Effector memory CD8-positive, alpha-beta T cell (primary cell): ENCODE measurements at regions not wholly inside any gene's neighbourhood (a gene's known extent, or its start where the extent isn't known, plus 50 kb on each side); places are given as distances from the start of the nearest gene placed in this dataset.
A peak's percentile ranks its signal among the peaks of the same experiment; 100 is the strongest.
"Not testable (repeated sequence)": the region's sequence is repeated elsewhere in the genome, so short reads cannot be mapped to it uniquely, and the experiment has no call there.

ENCODE experiments used
- ATAC-seq: fragments of 150-1000 bp; cut with Tn5 transposase; replicated peaks from 2 replicates; pipeline ENCODE4 v1.10.0; 2021; ENCODE audit warnings: mild to moderate bottlenecking, moderate library complexity
- DNase-seq, 3 experiments: peaks; one replicate each; pipeline ENCODE4 v3.0.0; 2021
- H3K27ac Mint-ChIP-seq, 2 donors: one replicate each; pipeline ENCODE4 v1.8.0; 2022; ENCODE audit warnings: mild to moderate bottlenecking in 2 of 2, mixed read lengths in 2 of 2, moderate library complexity in 2 of 2
- H3K27me3 Mint-ChIP-seq, 2 donors: one replicate each; pipeline ENCODE4 v1.8.0; 2022; ENCODE audit warnings: mixed read lengths in 2 of 2
- H3K36me3 Mint-ChIP-seq: one replicate; pipeline ENCODE4 v1.8.0; 2022; ENCODE audit warnings: mild to moderate bottlenecking, moderate library complexity, mixed read lengths; ENCODE audit not compliant: insufficient read depth
- H3K4me1 Mint-ChIP-seq, 2 donors: one replicate each; pipeline ENCODE4 v1.8.0; 2022; ENCODE audit warnings: low read depth in 2 of 2, mixed read lengths in 2 of 2
- H3K4me3 Mint-ChIP-seq, 2 donors: one replicate each; pipeline ENCODE4 v1.8.0; 2022; ENCODE audit warnings: mild to moderate bottlenecking in 2 of 2, mixed read lengths in 2 of 2, moderate library complexity in 2 of 2
- H3K9me3 Mint-ChIP-seq, 2 donors: one replicate each; pipeline ENCODE4 v1.8.0; 2022; ENCODE audit warnings: mixed read lengths in 2 of 2

GRCh38 chr1:221045151-221045550, 165.9 kb downstream of the HLX start:
- Mint-ChIP-seq H3K36me3 (no peaks in the 10 kb centered on the region), H3K27me3 (peaks cover 0 to 20% of the 10 kb centered on the region in 2 donors), H3K4me1 (no peaks in the 10 kb centered on the region), H3K9me3 (peaks cover 7 to 22% of the 10 kb centered on the region in 2 donors), H3K27ac (no peak overlapping the region), H3K4me3 (no peak overlapping the region)
- DNase-seq, result no peak
- ATAC-seq, result no peak

- Mint-ChIP-seq H3K27me3 (peaks cover 0 to 20% of the 10 kb centered on the region in 2 donors), H3K9me3 (peaks cover 10 to 24% of the 10 kb centered on the region in 2 donors), H3K4me3 (no peak overlapping the region), H3K27ac (no peak overlapping the region), H3K36me3 (no peaks in the 10 kb centered on the region), H3K4me1 (no peaks in the 10 kb centered on the region)
- ATAC-seq (peak; percentile 31), DNase-seq (no peak)
These were observed 166.9 kb downstream of the HLX start for GRCh38 chr1:221045842-221046831.

DNA sequence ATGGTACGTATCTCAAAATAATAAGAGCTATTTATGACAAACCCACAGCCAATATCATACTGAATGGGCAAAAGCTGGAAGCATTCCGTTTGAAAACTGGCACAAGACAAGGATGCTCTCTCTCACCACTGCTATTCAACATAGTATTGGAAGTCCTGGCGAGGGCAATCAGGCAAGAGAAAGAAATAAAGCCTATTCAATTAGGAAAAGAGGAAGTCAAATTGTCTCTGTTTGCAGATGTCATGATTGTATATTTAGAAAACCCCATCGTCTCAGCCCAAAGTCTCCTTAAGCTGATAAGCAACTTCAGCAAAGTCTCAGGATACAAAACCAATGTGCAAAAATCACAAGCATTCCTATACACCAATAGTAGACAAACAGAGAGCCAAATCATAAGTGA, 172.1 kb downstream of the HLX start:
- not testable (repeated sequence) for ATAC-seq, H3K4me1 Mint-ChIP-seq, H3K27ac Mint-ChIP-seq, H3K36me3 Mint-ChIP-seq, DNase-seq, H3K4me3 Mint-ChIP-seq
- H3K27me3 Mint-ChIP-seq, result peaks cover 0 to 13% of the 10 kb centered on the region in 2 donors
- peaks cover 13 to 24% of the 10 kb centered on the region in 2 donors for H3K9me3 Mint-ChIP-seq

DNA sequence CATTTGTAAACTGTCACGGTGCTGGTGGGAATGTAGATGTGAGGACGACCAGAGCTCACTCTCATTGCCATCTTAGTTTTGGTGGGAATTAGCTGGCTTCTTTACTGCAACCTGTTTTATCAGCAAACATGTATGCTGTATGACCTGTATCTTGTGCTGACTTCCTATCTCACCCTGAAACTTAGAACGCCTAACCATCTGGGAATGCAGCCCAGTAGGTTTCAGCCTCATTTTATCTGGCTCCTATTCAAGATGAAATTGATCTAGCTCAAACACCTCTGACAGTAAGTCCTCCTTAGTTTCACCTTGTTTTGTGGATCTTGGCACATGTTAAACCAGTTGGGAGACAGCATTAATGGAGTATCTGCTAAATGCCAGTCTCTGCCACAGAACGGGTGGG, 174.6 kb downstream of the HLX start:
- H3K36me3 Mint-ChIP-seq, result no peaks in the 10 kb centered on the region
- ATAC-seq, result no peak

GRCh38 chr1:221059506-221059905, 180.3 kb downstream of the HLX start:
- Mint-ChIP-seq H3K9me3 (peaks cover 0 to 4% of the 10 kb centered on the region in 2 donors), H3K27ac (no peak overlapping the region), H3K36me3 (no peaks in the 10 kb centered on the region), H3K27me3 (no peaks in the 10 kb centered on the region), H3K4me3 (no peak overlapping the region), H3K4me1 (no peaks in the 10 kb centered on the region)
- no peak for ATAC-seq
- no peak for DNase-seq

More for the DNA sequence above, 174.6 kb downstream of the HLX start:
- Mint-ChIP-seq H3K4me3 (no peak overlapping the region), H3K27ac (no peak overlapping the region), H3K9me3 (peaks cover 13 to 14% of the 10 kb centered on the region in 2 donors), H3K4me1 (no peaks in the 10 kb centered on the region), H3K27me3 (peaks cover 0 to 2% of the 10 kb centered on the region in 2 donors)
- no peak for DNase-seq

DNA sequence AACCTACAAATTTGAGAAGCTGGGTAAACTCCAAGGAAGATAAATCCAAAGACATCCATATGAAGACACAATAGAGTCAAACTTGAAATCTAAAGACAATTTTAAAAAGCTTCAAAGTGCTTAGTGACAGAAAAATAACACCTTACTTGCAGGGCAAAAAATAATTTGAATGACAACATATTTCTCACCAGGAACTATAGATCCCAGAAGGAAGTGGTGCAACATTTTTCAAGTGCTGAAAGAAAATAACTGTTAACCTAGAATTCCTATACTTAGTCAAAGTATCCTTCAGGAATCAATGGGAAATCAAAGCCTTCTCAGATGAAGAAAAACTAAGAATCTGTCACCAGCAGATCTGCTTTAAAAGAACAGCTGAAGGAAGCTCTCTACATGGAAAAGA, 184.4 kb downstream of the HLX start:
- H3K9me3 Mint-ChIP-seq, result no peaks in the 10 kb centered on the region
- H3K27me3 Mint-ChIP-seq, result no peaks in the 10 kb centered on the region
- H3K4me3 Mint-ChIP-seq, result no peak overlapping the region
- H3K4me1 Mint-ChIP-seq, result no peaks in the 10 kb centered on the region
- DNase-seq (no peak), ATAC-seq (no peak)
- no peak overlapping the region for H3K27ac Mint-ChIP-seq
- H3K36me3 Mint-ChIP-seq, result no peaks in the 10 kb centered on the region

GRCh38 chr1:221066351-221067001, 187.2 kb downstream of the HLX start:
- DNase-seq (no peak), ATAC-seq (no peak)
- H3K27ac Mint-ChIP-seq, result no peak overlapping the region
- H3K36me3 Mint-ChIP-seq, result no peaks in the 10 kb centered on the region
- H3K27me3 Mint-ChIP-seq, result no peaks in the 10 kb centered on the region
- H3K4me1 Mint-ChIP-seq, result no peaks in the 10 kb centered on the region
- no peak overlapping the region for H3K4me3 Mint-ChIP-seq
- H3K9me3 Mint-ChIP-seq, result peaks cover 0 to 3% of the 10 kb centered on the region in 2 donors

GRCh38 chr1:221067721-221068120, 188.5 kb downstream of the HLX start:
- no peak for DNase-seq
- no peaks in the 10 kb centered on the region for H3K4me1 Mint-ChIP-seq
- H3K27me3 Mint-ChIP-seq, result no peaks in the 10 kb centered on the region
- no peak for ATAC-seq
- no peaks in the 10 kb centered on the region for H3K36me3 Mint-ChIP-seq
- H3K27ac Mint-ChIP-seq, result no peak overlapping the region
- peaks cover 0 to 3% of the 10 kb centered on the region in 2 donors for H3K9me3 Mint-ChIP-seq
- H3K4me3 Mint-ChIP-seq, result no peak overlapping the region

- DNase-seq (no peak), ATAC-seq (no peak)
- peaks cover 0 to 3% of the 10 kb centered on the region in 2 donors for H3K9me3 Mint-ChIP-seq
- no peaks in the 10 kb centered on the region for H3K4me1 Mint-ChIP-seq
- no peaks in the 10 kb centered on the region for H3K27me3 Mint-ChIP-seq
- H3K27ac Mint-ChIP-seq, result no peak overlapping the region
- H3K4me3 Mint-ChIP-seq, result no peak overlapping the region
- H3K36me3 Mint-ChIP-seq, result no peaks in the 10 kb centered on the region
These were observed 190.1 kb downstream of the HLX start for GRCh38 chr1:221069178-221069903.

DNA sequence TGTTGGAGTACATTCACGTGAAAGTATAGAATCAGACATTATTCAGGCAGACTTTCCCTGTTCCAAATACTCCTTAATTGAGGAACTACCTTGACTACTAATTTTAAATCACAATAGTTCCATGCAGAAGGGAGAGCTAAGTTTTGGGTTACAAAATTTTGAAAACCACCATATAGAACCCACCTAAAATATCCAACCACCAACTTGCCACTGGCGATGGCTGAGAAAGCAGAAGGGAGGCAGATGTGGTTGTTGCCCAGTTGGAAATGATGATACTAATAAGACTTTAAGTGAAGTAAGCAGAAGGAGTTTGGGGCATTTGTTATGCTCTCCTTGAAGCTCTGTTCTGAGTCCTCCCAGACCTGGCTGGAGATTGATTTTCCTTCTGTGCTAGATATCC, 190.7 kb downstream of the HLX start:
- ATAC-seq (no peak), DNase-seq (no peak)
- Mint-ChIP-seq H3K4me3 (no peak overlapping the region), H3K27me3 (no peaks in the 10 kb centered on the region), H3K4me1 (no peaks in the 10 kb centered on the region), H3K36me3 (no peaks in the 10 kb centered on the region), H3K9me3 (peaks cover 0 to 3% of the 10 kb centered on the region in 2 donors), H3K27ac (no peak overlapping the region)

GRCh38 chr1:221071777-221072176, 192.5 kb downstream of the HLX start:
- Mint-ChIP-seq H3K4me1 (no peaks in the 10 kb centered on the region), H3K36me3 (no peaks in the 10 kb centered on the region), H3K4me3 (no peak overlapping the region), H3K27ac (no peak overlapping the region), H3K27me3 (no peaks in the 10 kb centered on the region), H3K9me3 (peaks cover 0 to 3% of the 10 kb centered on the region in 2 donors)
- ATAC-seq (no peak), DNase-seq (no peak)

GRCh38 chr1:221072214-221072613, 193.0 kb downstream of the HLX start:
- H3K9me3 Mint-ChIP-seq, result peaks cover 0 to 3% of the 10 kb centered on the region in 2 donors
- no peaks in the 10 kb centered on the region for H3K4me1 Mint-ChIP-seq
- H3K4me3 Mint-ChIP-seq, result no peak overlapping the region

DNA sequence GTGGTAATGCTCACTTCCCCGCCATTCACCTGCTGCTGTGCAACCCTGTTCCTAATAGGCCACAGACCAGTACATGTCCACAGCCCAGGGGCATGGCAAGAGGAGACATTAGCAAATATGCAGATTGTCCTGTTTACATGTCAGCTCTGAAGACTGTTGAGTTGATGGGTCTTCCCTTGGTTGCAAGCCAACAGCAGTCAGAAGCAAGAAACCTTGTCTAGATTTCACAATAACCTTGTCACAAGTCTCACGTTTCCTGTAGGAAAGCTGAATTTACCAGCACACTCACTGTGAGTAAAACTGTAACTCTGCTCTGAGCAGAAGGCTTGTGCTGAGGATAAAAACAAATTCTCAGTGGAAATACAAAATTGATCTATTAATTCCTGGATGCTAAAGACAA, 195.1 kb downstream of the HLX start:
- Mint-ChIP-seq H3K27me3 (no peaks in the 10 kb centered on the region), H3K36me3 (no peaks in the 10 kb centered on the region), H3K4me1 (no peaks in the 10 kb centered on the region), H3K9me3 (peaks cover 0 to 3% of the 10 kb centered on the region in 2 donors), H3K27ac (no peak overlapping the region), H3K4me3 (no peak overlapping the region)
- no peak for DNase-seq
- ATAC-seq, result no peak

More at GRCh38 chr1:221072214-221072613, 193.0 kb downstream of the HLX start:
- Mint-ChIP-seq H3K27ac (no peak overlapping the region), H3K36me3 (no peaks in the 10 kb centered on the region), H3K27me3 (no peaks in the 10 kb centered on the region)
- ATAC-seq (no peak), DNase-seq (no peak)
